Testis (tissue), 2 donors: ENCODE measurements at regions not wholly inside any gene's neighbourhood (a gene's known extent, or its start where the extent isn't known, plus 50 kb on each side); places are given as distances from the start of the nearest gene placed in this dataset.

Experiments used
- CTCF ChIP-seq, 3 experiments: fragments of 450-650 bp in 2 of 3; fragments of 200-600 bp in 1 of 3; sonication (generic) in 1 of 3; IDR thresholded peaks; one replicate each; pipeline ENCODE4 v1.5.1; 2016 to 2019; ENCODE audit warnings: antibody characterized with exemption in 3 of 3, mild to moderate bottlenecking in 2 of 3, moderate library complexity in 1 of 3
- POLR2A ChIP-seq: fragments of 450-650 bp; IDR thresholded peaks from one replicate; pipeline ENCODE4 v1.6.1; 2017; ENCODE audit warnings: antibody characterized with exemption, mild to moderate bottlenecking, moderate library complexity

DNA sequence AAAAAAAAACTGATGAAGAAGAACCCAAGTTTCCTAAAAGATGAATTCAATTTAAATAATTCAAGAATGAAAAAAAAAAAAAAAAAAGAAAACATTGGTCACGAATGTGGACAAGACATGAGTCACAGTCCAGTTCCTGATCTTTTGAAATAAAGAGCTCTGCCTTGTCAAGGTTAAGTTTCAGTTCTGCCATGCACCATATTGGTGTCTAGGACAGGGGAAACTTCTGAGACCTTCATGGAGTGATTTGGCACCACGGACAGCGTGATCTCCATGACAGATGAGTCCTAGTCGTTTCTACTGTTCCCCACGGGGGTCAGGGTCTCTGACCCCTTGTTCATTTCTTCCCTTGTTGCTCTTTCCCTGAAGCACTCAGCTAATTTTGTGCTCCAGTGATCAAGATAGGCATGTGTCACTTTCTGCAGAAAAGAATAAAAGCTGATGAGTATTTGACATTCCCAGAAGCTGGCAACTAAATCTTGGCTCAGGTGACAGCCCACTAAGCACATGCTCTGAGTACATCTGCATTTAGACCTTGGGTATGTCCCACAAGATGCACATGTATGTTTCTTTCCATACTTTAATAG is 1159.7 kb downstream of the BCL11B start:
- TF ChIP-seq CTCF (IDR thresholded peaks at IDR 0.05): no peak
- TF ChIP-seq POLR2A: no peak
